Astrocyte of the cerebellum (primary cell): ENCODE measurements at regions not wholly inside any gene's neighbourhood (a gene's known extent, or its start where the extent isn't known, plus 50 kb on each side); places are given as distances from the start of the nearest gene placed in this dataset.
"Not testable (repeated sequence)": the region's sequence is repeated elsewhere in the genome, so short reads cannot be mapped to it uniquely, and the experiment has no call there.

Source experiments
- DNase-seq: peaks from one replicate; pipeline ENCODE4 v3.0.0-alpha.2; 2011; ENCODE audit warnings: low read depth
- H3K4me3 ChIP-seq: 2 replicates; pipeline ENCODE4 v1.5.1; 2011; ENCODE audit warnings: mild to moderate bottlenecking, low read depth, low read length, moderate library complexity
- in situ Hi-C: cut with HindIII; loops from 2 replicates; pipeline ENCODE4 v1.10.0; 2017; ENCODE audit warnings: low sequenced_read_pairs
- TF ChIP-seq, protein P1 (sequence below): IDR thresholded peaks from 2 replicates; pipeline ENCODE4 v1.5.1; 2012; ENCODE audit warnings: low read length, low read depth, moderate library complexity, mild to moderate bottlenecking; ENCODE audit errors: missing control alignments

DNA sequence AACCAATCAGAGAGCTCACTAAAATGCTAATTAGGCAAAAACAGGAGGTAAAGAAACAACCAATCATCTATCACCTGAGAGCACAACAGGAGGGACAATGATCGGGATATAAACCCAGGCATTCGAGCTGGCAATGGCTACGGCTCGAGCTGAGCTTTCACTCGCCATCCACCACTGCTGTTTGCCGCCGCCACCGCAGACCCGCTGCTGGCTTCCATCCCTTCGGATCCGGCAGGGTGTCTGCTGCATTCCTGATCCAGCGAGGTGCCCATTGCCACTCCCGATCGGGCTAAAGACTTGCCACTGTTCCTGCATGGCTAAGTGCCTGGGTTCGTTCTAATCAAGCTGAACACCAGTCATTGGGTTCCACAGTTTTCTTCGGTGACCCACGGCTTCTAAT is 236.7 kb upstream of the DLGAP1 start:
- TF ChIP-seq, protein P1, sequence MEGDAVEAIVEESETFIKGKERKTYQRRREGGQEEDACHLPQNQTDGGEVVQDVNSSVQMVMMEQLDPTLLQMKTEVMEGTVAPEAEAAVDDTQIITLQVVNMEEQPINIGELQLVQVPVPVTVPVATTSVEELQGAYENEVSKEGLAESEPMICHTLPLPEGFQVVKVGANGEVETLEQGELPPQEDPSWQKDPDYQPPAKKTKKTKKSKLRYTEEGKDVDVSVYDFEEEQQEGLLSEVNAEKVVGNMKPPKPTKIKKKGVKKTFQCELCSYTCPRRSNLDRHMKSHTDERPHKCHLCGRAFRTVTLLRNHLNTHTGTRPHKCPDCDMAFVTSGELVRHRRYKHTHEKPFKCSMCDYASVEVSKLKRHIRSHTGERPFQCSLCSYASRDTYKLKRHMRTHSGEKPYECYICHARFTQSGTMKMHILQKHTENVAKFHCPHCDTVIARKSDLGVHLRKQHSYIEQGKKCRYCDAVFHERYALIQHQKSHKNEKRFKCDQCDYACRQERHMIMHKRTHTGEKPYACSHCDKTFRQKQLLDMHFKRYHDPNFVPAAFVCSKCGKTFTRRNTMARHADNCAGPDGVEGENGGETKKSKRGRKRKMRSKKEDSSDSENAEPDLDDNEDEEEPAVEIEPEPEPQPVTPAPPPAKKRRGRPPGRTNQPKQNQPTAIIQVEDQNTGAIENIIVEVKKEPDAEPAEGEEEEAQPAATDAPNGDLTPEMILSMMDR = no peak
- in situ Hi-C loops = no loop called here
- no peak overlapping the region for H3K4me3 ChIP-seq
- DNase-seq = no peak

DNA sequence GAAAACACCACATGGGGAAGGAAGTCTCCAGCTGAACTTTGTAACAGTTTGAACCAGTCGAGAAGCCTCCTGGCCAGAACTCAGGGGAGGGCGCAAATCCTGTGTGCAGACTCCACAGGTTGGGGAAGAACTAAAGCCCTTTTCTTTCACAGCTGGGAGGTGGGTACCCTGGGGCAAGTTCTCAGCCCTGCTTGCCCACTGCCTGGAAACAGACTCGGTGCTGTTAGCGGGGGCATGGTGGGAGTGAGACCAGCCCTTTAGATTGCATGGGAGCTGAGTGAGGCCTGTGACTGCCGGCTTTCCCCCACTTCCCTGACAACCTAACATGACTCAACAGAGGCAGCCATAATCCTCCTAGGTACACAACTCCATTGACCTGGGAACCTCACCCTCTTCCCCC is 223.6 kb upstream of the DLGAP1 start:
- in situ Hi-C loops, DNase-seq, H3K4me3 ChIP-seq: not testable (repeated sequence)

DNA sequence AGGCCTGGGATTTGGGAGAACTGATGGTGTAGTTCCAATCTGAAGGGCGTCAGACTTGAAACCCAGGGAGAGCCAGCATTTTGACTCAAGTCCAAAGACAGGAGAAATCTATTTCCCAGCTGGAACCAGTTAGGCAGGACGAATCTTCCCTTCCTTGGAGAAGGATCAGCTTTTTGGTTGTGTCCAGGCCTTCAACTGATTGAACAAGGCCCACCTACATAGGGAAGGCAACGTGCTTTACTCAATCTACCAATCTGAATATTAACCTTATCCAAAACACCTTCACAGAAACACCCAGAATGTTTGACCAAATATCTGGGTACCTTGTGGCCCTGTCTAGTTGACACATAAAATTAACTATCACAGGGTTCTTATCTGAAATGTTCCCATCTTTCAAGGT is 221.9 kb upstream of the DLGAP1 start:
- no peak overlapping the region for H3K4me3 ChIP-seq
- in situ Hi-C loops = no loop called here
- DNase-seq = no peak
- TF ChIP-seq, protein P1 = no peak

DNA sequence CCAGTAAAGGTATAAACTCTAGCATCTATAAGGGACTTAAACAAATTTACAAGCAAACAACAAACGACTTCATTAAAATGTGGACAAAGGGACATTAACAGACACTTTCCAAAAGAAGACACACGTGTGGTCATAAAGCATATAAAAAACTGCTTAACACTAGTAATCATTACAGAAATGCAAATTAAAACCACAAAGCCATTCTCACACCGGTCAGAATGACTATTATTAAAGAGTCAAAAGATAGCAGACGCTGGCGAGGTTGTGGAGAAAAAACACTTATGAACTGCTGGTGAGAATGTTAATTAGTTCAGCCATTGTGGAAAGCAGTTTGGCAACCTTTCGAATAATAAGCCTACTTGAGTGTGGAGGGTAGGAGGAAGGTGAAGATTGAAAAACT is 217.1 kb upstream of the DLGAP1 start:
- no peak for DNase-seq
- TF ChIP-seq, protein P1 = no peak
- H3K4me3 ChIP-seq = no peak overlapping the region
- in situ Hi-C loops = no loop called here

DNA sequence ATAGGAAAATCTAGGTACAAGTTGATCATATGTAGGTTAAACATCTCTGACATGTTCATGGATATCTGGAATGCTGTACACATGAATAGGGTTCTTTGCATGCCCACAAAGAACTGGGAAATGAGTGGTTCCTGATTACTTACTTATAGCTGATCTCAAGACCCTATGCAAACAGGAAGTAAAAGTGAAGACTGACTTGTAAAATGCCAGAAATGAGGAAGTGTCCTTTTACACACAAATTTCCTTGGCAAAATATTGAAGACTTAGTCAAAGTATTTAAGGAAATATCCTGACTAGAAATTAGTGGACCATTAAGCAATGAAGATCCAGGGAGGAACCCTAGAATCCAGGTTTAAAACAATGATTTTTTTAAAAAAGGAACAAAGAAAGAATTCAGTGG is 203.7 kb upstream of the DLGAP1 start:
- H3K4me3 ChIP-seq = no peak overlapping the region
- TF ChIP-seq, protein P1 = no peak
- DNase-seq = no peak
- in situ Hi-C loops = no loop called here

DNA sequence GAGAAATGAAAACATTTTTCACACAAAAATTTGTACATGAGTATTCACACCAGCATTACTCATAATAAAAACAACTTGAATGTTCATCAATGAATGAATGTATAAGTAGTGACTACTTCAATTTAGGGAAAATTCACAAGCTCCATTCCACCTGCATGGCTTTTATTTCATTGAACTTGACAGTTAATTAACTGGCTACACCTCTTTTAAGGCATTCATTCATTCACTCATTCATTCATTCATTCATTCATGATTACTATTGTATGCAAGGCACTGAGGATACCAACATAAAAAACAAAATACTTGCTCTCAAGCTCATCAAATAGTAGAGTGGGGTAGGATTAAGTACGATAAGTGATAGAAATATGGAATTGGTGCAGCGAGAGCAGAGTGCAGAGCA is 198.3 kb upstream of the DLGAP1 start:
- no peak for DNase-seq
- in situ Hi-C loops = no loop called here
- TF ChIP-seq, protein P1 = no peak
- no peak overlapping the region for H3K4me3 ChIP-seq

DNA sequence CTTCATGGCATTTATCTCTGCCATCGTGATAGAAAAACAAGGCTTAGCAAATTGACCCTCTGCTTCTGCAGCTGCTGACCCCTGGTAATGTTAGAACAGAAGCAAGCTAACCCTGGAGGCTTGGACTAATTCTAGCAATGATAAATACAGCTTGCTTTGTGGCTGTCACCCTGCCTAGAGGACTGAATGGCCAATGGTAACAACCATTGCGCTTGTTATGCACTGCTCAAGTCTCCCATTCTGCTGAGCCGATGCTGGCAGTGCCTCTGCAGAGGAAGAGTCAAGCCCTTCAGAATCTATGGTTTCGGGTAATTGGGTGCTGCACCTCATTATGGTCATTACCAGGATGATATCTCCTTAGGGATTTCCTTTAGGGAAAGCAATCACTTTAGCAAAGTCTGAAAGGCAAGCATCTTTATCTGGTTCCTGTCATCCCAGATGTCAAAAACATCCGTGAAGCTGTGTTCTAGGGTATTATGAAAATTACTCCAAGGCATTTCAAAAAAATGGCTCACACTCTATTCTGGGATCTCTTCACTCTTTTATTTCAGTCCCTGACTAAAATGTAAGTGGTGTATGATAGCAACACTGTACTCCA is 186.8 kb upstream of the DLGAP1 start:
- TF ChIP-seq, protein P1 = no peak
- in situ Hi-C loops = no loop called here
- H3K4me3 ChIP-seq = no peak overlapping the region
- no peak for DNase-seq
